H9 (cell line): ENCODE measurements at regions not wholly inside any gene's neighbourhood (a gene's known extent, or its start where the extent isn't known, plus 50 kb on each side); places are given as distances from the start of the nearest gene placed in this dataset.

ENCODE experiments used
- DNase-seq: peaks from one replicate; pipeline ENCODE4 v3.0.0-alpha.2; 2017
- H2AFZ ChIP-seq: one replicate; pipeline ENCODE4 v1.6.1; 2013; ENCODE audit warnings: mild to moderate bottlenecking, low read length, control low read depth, moderate library complexity
- H2AK5ac ChIP-seq: 2 replicates; pipeline ENCODE4 v1.6.1; 2013; ENCODE audit warnings: low read length, control low read depth, mixed read lengths; ENCODE audit not compliant: insufficient read length
- H2BK120ac ChIP-seq: one replicate; pipeline ENCODE4 v1.6.1; 2013; ENCODE audit warnings: low read depth, mild to moderate bottlenecking, low read length, control low read depth, inconsistent platforms; ENCODE audit not compliant: poor library complexity, severe bottlenecking
- H2BK12ac ChIP-seq: 2 replicates; pipeline ENCODE4 v1.6.1; 2013; ENCODE audit warnings: low read length, control low read depth, mixed read lengths, low read depth; ENCODE audit not compliant: insufficient read length
- H2BK15ac ChIP-seq: 2 replicates; pipeline ENCODE4 v1.6.1; 2013; ENCODE audit warnings: low read depth, low read length, control low read depth
- H2BK20ac ChIP-seq: one replicate; pipeline ENCODE4 v1.6.1; 2013; ENCODE audit warnings: low read depth, mild to moderate bottlenecking, low read length, control low read depth, inconsistent platforms; ENCODE audit not compliant: poor library complexity, severe bottlenecking
- H2BK5ac ChIP-seq: 2 replicates; pipeline ENCODE4 v1.6.1; 2013; ENCODE audit warnings: low read length, control low read depth, mixed read lengths; ENCODE audit not compliant: insufficient read length
- H3K14ac ChIP-seq: 2 replicates; pipeline ENCODE4 v1.6.1; 2013; ENCODE audit warnings: low read length, control low read depth; ENCODE audit not compliant: insufficient read depth
- H3K18ac ChIP-seq: 2 replicates; pipeline ENCODE4 v1.6.1; 2013; ENCODE audit warnings: low read depth, mild to moderate bottlenecking, mixed read lengths, low read length, control low read depth; ENCODE audit not compliant: insufficient read length
- H3K23ac ChIP-seq: 2 replicates; pipeline ENCODE4 v1.6.1; 2013; ENCODE audit warnings: low read length, control low read depth, mixed read lengths, low read depth; ENCODE audit not compliant: insufficient read length
- H3K23me2 ChIP-seq: 2 replicates; pipeline ENCODE4 v1.6.1; 2013; ENCODE audit warnings: low read depth, mild to moderate bottlenecking, mixed read lengths, low read length, control low read depth; ENCODE audit not compliant: insufficient read length, poor library complexity, severe bottlenecking
- H3K27ac ChIP-seq: 2 replicates; pipeline ENCODE4 v1.5.1; 2013; ENCODE audit warnings: low read length, control low read depth, mixed read lengths, low read depth; ENCODE audit not compliant: insufficient read length
- H3K27me3 ChIP-seq: 2 replicates; pipeline ENCODE4 v1.6.1; 2013; ENCODE audit warnings: low read length, control low read depth, inconsistent platforms; ENCODE audit not compliant: insufficient read depth
- H3K4ac ChIP-seq: 2 replicates; pipeline ENCODE4 v1.6.1; 2013; ENCODE audit warnings: low read depth, mild to moderate bottlenecking, control low read depth, inconsistent platforms, low read length, moderate library complexity
- H3K4me1 ChIP-seq: 2 replicates; pipeline ENCODE4 v1.6.1; 2013; ENCODE audit warnings: low read length, control low read depth, inconsistent platforms; ENCODE audit not compliant: insufficient read depth
- H3K4me2 ChIP-seq: 2 replicates; pipeline ENCODE4 v1.6.1; 2013; ENCODE audit warnings: low read length, control low read depth, mixed read lengths; ENCODE audit not compliant: insufficient read length, insufficient read depth
- H3K56ac ChIP-seq: 2 replicates; pipeline ENCODE4 v1.6.1; 2013; ENCODE audit warnings: low read depth, mild to moderate bottlenecking, mixed read lengths, low read length, control low read depth; ENCODE audit not compliant: insufficient read length
- H3K79me1 ChIP-seq: 2 replicates; pipeline ENCODE4 v1.6.1; 2013; ENCODE audit warnings: low read depth, mild to moderate bottlenecking, moderate library complexity, low read length, control low read depth, inconsistent platforms; ENCODE audit not compliant: insufficient read depth, poor library complexity, severe bottlenecking
- H3K79me2 ChIP-seq: 2 replicates; pipeline ENCODE4 v1.6.1; 2013; ENCODE audit warnings: low read length, control low read depth, inconsistent platforms; ENCODE audit not compliant: insufficient read depth
- H3K9ac ChIP-seq: 2 replicates; pipeline ENCODE4 v1.6.1; 2013; ENCODE audit warnings: low read length, control low read depth, mixed read lengths; ENCODE audit not compliant: insufficient read length; ENCODE audit errors: extremely low read depth
- H3K9me3 ChIP-seq: one replicate; pipeline ENCODE4 v1.6.1; 2013; ENCODE audit warnings: low read depth, low read length, inconsistent platforms; ENCODE audit not compliant: control insufficient read depth
- H3T11ph ChIP-seq: one replicate; pipeline ENCODE4 v1.6.1; 2013; ENCODE audit warnings: mild to moderate bottlenecking, low read length, control low read depth, inconsistent platforms
- H4K20me1 ChIP-seq: one replicate; pipeline ENCODE4 v1.6.1; 2013; ENCODE audit not compliant: control insufficient read depth, insufficient read length, insufficient read depth
- H4K5ac ChIP-seq: 2 replicates; pipeline ENCODE4 v1.6.1; 2013; ENCODE audit warnings: low read depth, mild to moderate bottlenecking, mixed read lengths, low read length, control low read depth; ENCODE audit not compliant: insufficient read length
- H4K8ac ChIP-seq: replicated peaks from 2 replicates; pipeline ENCODE4 v1.6.1; 2013; ENCODE audit warnings: low read length, control low read depth, mixed read lengths, low read depth; ENCODE audit not compliant: insufficient read length
- H4K91ac ChIP-seq: 2 replicates; pipeline ENCODE4 v1.6.1; 2013; ENCODE audit warnings: low read depth, mild to moderate bottlenecking, moderate library complexity, mixed read lengths, low read length, control low read depth; ENCODE audit not compliant: insufficient read length
- H3K27ac Mint-ChIP-seq, 3 experiments: 2 replicates in 2 of 3; 3 replicates in 1 of 3; pipeline ENCODE4 v1.8.0; 2020 to 2021; ENCODE audit warnings: mixed read lengths in 3 of 3, mild to moderate bottlenecking in 1 of 3, moderate library complexity in 1 of 3
- H3K27me3 Mint-ChIP-seq: 2 replicates; pipeline ENCODE4 v1.8.0; 2021; ENCODE audit warnings: low read depth, mild to moderate bottlenecking, moderate library complexity, mixed read lengths
- H3K36me3 Mint-ChIP-seq, 3 experiments: 2 replicates in 2 of 3; 3 replicates in 1 of 3; pipeline ENCODE4 v1.8.0; 2020 to 2021; ENCODE audit warnings: low read depth in 3 of 3, mixed read lengths in 3 of 3; ENCODE audit not compliant: insufficient read depth in 1 of 3
- H3K4me1 Mint-ChIP-seq, 2 experiments: 2 replicates each; pipeline ENCODE4 v1.8.0; 2020; ENCODE audit warnings: mixed read lengths in 2 of 2
- H3K4me3 Mint-ChIP-seq, 2 experiments: 2 replicates in 1 of 2; 3 replicates in 1 of 2; pipeline ENCODE4 v1.8.0; 2020 to 2021; ENCODE audit warnings: mild to moderate bottlenecking in 2 of 2, mixed read lengths in 2 of 2, moderate library complexity in 1 of 2
- H3K9me3 Mint-ChIP-seq, 2 experiments: 2 replicates in 1 of 2; 3 replicates in 1 of 2; pipeline ENCODE4 v1.8.0; 2020; ENCODE audit warnings: mild to moderate bottlenecking in 2 of 2, mixed read lengths in 2 of 2, moderate library complexity in 1 of 2
- WGBS: extraction: QIAGEN DNeasy Blood & Tissue Kit; methylation state at CpG from one replicate; pipeline ENCODE4 v1.1.7; 2013; ENCODE audit warnings: missing lambda C conversion rate, low lambda C conversion rate, mixed read lengths; ENCODE audit not compliant: insufficient read length; ENCODE audit errors: extremely low coverage; 5-methylcytosine and 5-hydroxymethylcytosine counted together
- TF ChIP-seq, protein P1 (sequence below): fragments of 200-600 bp; sonication (generic); conservative IDR thresholded peaks from 3 replicates; pipeline ENCODE4 v1.8.0; 2021; ENCODE audit warnings: antibody characterized with exemption, mild to moderate bottlenecking

DNA sequence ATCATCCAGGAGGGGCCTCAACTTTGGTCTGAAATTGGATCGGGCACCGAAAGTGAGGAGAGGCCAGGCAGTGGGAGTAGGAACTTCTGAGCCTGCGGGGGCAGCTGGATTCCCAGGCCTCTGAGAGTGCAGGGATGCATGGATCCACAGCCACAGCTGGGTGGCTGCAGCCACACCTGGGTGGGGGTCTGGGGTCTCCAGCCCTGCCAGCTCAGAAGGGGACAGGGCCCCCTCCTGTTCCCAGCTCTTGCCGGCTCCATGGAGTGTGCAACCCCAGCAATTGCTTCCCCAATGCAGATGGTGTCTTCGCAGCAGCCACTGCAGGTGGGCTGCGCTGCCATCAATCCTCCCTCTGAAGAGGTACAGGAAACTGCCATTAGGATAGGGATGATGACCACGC is 123.7 kb downstream of the BCHE start:
- Mint-ChIP-seq H3K4me1 (no peaks in the 10 kb centered on the region), H3K27me3 (no peaks in the 10 kb centered on the region), H3K36me3 (no peaks in the 10 kb centered on the region), H3K27ac (no peak overlapping the region), H3K4me3 (no peak overlapping the region), H3K9me3 (no peaks in the 10 kb centered on the region)
- Histone ChIP-seq H4K8ac (no peak overlapping the region), H3K23ac (no peak overlapping the region), H3K4me1 (no peaks in the 10 kb centered on the region), H2BK20ac (no peak overlapping the region), H2BK5ac (no peak overlapping the region), H3T11ph (no peak overlapping the region), H2BK120ac (no peak overlapping the region), H3K9me3 (no peaks in the 10 kb centered on the region), H3K79me2 (no peaks in the 10 kb centered on the region), H2AK5ac (no peak overlapping the region), H3K18ac (no peak overlapping the region), H3K79me1 (no peaks in the 10 kb centered on the region), H3K9ac (no peak overlapping the region), H3K27me3 (no peaks in the 10 kb centered on the region), H3K56ac (no peak overlapping the region), H3K14ac (no peak overlapping the region), H4K20me1 (no peaks in the 10 kb centered on the region), H3K23me2 (no peaks in the 10 kb centered on the region), H2BK12ac (no peak overlapping the region), H3K4ac (no peak overlapping the region), H2AFZ (no peak overlapping the region), H2BK15ac (no peak overlapping the region), H4K91ac (no peak overlapping the region), H3K4me2 (no peak overlapping the region), H4K5ac (no peak overlapping the region), H3K27ac (no peak overlapping the region)
- no CpG with 5 or more reads among the region's 7 CpGs for WGBS
- TF ChIP-seq, protein P1, sequence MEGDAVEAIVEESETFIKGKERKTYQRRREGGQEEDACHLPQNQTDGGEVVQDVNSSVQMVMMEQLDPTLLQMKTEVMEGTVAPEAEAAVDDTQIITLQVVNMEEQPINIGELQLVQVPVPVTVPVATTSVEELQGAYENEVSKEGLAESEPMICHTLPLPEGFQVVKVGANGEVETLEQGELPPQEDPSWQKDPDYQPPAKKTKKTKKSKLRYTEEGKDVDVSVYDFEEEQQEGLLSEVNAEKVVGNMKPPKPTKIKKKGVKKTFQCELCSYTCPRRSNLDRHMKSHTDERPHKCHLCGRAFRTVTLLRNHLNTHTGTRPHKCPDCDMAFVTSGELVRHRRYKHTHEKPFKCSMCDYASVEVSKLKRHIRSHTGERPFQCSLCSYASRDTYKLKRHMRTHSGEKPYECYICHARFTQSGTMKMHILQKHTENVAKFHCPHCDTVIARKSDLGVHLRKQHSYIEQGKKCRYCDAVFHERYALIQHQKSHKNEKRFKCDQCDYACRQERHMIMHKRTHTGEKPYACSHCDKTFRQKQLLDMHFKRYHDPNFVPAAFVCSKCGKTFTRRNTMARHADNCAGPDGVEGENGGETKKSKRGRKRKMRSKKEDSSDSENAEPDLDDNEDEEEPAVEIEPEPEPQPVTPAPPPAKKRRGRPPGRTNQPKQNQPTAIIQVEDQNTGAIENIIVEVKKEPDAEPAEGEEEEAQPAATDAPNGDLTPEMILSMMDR = no peak
- DNase-seq = no peak
